Erythroblast (primary cell): ENCODE measurements at regions not wholly inside any gene's neighbourhood (a gene's known extent, or its start where the extent isn't known, plus 50 kb on each side); places are given as distances from the start of the nearest gene placed in this dataset.

Experiments
- GATA1 ChIP-seq: IDR thresholded peaks from 2 replicates; pipeline ENCODE4 v1.6.1; 2011; ENCODE audit warnings: low read depth, mild to moderate bottlenecking, control low read depth, low read length, moderate library complexity
- POLR2A ChIP-seq: IDR thresholded peaks from 2 replicates; pipeline ENCODE4 v1.6.1; 2011; ENCODE audit warnings: mild to moderate bottlenecking, low read length

DNA sequence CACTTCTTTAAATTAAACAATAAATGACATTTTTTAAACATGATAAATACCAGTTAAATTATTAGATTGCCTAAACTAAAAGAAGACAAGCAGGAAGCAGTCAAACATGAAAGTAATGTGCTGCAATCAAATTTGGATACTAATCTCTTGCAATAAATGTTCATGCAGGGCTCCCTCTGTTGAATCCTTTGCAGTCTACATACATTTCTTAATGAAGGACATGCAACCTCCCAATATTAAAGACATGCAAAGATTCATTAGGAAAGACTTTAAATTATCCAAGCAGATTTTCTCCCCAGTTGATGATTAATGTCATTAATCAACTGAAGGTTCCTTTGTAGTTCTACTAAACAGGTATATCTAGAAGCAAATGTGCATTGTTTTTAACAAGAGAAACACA is 245.4 kb downstream of the ZIC4 start:
- no peak for TF ChIP-seq POLR2A
- TF ChIP-seq GATA1 = no peak
